Kasumi-1 (cell line): ENCODE measurements at regions not wholly inside any gene's neighbourhood (a gene's known extent, or its start where the extent isn't known, plus 50 kb on each side); places are given as distances from the start of the nearest gene placed in this dataset.
"Not testable (repeated sequence)": the region's sequence is repeated elsewhere in the genome, so short reads cannot be mapped to it uniquely, and the experiment has no call there.

Experiments
- DNase-seq, 2 experiments: peaks; one replicate each; lab custom pipeline; 2025; lab: John Stamatoyannopoulos, UW

GRCh38 chr3:88954853-88955252 lies 152.6 kb upstream of the EPHA3 start:
- no peak for DNase-seq

GRCh38 chr3:88955274-88955673 lies 152.1 kb upstream of the EPHA3 start:
- DNase-seq, result no peak

- DNase-seq, result no peak
These were observed 149.5 kb upstream of the EPHA3 start for GRCh38 chr3:88957711-88958439.

GRCh38 chr3:88960019-88960418 lies 147.4 kb upstream of the EPHA3 start:
- no peak for DNase-seq

GRCh38 chr3:88963003-88963402 lies 144.4 kb upstream of the EPHA3 start:
- DNase-seq, result no peak

GRCh38 chr3:88979760-88980159 lies 127.7 kb upstream of the EPHA3 start:
- DNase-seq, result no peak

- no peak for DNase-seq
These were observed 124.0 kb upstream of the EPHA3 start for GRCh38 chr3:88983458-88983857.

GRCh38 chr3:88984256-88984655 lies 123.2 kb upstream of the EPHA3 start:
- DNase-seq, result no peak

GRCh38 chr3:88984832-88985231 lies 122.6 kb upstream of the EPHA3 start:
- no peak for DNase-seq

GRCh38 chr3:88985491-88985890 lies 121.9 kb upstream of the EPHA3 start:
- no peak for DNase-seq

- DNase-seq, result no peak
These were observed 120.6 kb upstream of the EPHA3 start for GRCh38 chr3:88986834-88987233.

- DNase-seq, result no peak
These were observed 119.6 kb upstream of the EPHA3 start for GRCh38 chr3:88987776-88988175.

GRCh38 chr3:88988906-88989305 lies 118.5 kb upstream of the EPHA3 start:
- DNase-seq, result no peak

GRCh38 chr3:88991496-88991895 lies 115.9 kb upstream of the EPHA3 start:
- no peak for DNase-seq

- DNase-seq, result no peak
These were observed 110.7 kb upstream of the EPHA3 start for GRCh38 chr3:88996691-88997090.

GRCh38 chr3:88997260-88997659 lies 110.2 kb upstream of the EPHA3 start:
- no peak for DNase-seq

GRCh38 chr3:89000886-89001285 lies 106.5 kb upstream of the EPHA3 start:
- DNase-seq, result no peak

- no peak for DNase-seq
These were observed 105.2 kb upstream of the EPHA3 start for GRCh38 chr3:89002191-89002590.

GRCh38 chr3:89013536-89013935 lies 93.9 kb upstream of the EPHA3 start:
- DNase-seq, result no peak

GRCh38 chr3:89017531-89017930 lies 89.9 kb upstream of the EPHA3 start:
- DNase-seq, result no peak

GRCh38 chr3:89025185-89025584 lies 82.2 kb upstream of the EPHA3 start:
- DNase-seq, result no peak

- DNase-seq, result no peak
These were observed 74.9 kb upstream of the EPHA3 start for GRCh38 chr3:89032346-89033013.

GRCh38 chr3:89034723-89035122 lies 72.7 kb upstream of the EPHA3 start:
- not testable (repeated sequence) for DNase-seq

- DNase-seq, result no peak
These were observed 68.6 kb upstream of the EPHA3 start for GRCh38 chr3:89038869-89039268.
